ENCODE measurements at regions not wholly inside any gene's neighbourhood (a gene's known extent, or its start where the extent isn't known, plus 50 kb on each side); places are given as distances from the start of the nearest gene placed in this dataset.

- no peak for TF ChIP-seq CTCF (IDR thresholded peaks at IDR 0.05; ENCODE audit: low read depth, low read length, poor library complexity, severe bottlenecking)
- no peak for TF ChIP-seq EZH2phosphoT487 (IDR thresholded peaks at IDR 0.05; ENCODE audit: borderline replicate concordance, low read length)
These were observed 868.9 kb upstream of the SLC10A2 start for GRCh38 chr13:103935117-103935516.
